ENCODE measurements at regions not wholly inside any gene's neighbourhood (a gene's known extent, or its start where the extent isn't known, plus 50 kb on each side); places are given as distances from the start of the nearest gene placed in this dataset.

DNA sequence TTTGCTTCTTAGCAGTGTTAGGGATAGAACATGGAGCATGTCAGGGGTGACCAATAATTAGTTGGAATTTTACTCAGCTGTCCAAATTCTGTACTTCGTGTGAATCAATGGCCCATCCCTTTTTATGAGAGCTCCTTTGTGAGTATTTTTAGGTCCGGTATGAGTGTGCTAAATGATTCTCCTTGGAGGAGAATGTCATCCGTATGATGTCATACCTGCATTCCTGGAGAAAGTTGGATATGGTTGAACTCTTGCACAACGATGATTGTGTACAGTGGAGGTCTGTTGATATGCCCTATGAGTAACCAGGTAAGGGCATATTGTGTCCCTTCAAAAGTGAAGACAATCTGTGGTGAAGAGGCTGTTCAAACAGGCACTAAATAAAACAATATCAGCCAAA, 400.8 kb downstream of the GXYLT1 start:
- TF ChIP-seq ZFX (IDR thresholded peaks at IDR 0.05; ENCODE audit: borderline replicate concordance) = no peak
- TF ChIP-seq, protein P1, sequence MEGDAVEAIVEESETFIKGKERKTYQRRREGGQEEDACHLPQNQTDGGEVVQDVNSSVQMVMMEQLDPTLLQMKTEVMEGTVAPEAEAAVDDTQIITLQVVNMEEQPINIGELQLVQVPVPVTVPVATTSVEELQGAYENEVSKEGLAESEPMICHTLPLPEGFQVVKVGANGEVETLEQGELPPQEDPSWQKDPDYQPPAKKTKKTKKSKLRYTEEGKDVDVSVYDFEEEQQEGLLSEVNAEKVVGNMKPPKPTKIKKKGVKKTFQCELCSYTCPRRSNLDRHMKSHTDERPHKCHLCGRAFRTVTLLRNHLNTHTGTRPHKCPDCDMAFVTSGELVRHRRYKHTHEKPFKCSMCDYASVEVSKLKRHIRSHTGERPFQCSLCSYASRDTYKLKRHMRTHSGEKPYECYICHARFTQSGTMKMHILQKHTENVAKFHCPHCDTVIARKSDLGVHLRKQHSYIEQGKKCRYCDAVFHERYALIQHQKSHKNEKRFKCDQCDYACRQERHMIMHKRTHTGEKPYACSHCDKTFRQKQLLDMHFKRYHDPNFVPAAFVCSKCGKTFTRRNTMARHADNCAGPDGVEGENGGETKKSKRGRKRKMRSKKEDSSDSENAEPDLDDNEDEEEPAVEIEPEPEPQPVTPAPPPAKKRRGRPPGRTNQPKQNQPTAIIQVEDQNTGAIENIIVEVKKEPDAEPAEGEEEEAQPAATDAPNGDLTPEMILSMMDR (IDR thresholded peaks at IDR 0.05) = no peak
